ENCODE measurements at regions not wholly inside any gene's neighbourhood (a gene's known extent, or its start where the extent isn't known, plus 50 kb on each side); places are given as distances from the start of the nearest gene placed in this dataset.

DNA sequence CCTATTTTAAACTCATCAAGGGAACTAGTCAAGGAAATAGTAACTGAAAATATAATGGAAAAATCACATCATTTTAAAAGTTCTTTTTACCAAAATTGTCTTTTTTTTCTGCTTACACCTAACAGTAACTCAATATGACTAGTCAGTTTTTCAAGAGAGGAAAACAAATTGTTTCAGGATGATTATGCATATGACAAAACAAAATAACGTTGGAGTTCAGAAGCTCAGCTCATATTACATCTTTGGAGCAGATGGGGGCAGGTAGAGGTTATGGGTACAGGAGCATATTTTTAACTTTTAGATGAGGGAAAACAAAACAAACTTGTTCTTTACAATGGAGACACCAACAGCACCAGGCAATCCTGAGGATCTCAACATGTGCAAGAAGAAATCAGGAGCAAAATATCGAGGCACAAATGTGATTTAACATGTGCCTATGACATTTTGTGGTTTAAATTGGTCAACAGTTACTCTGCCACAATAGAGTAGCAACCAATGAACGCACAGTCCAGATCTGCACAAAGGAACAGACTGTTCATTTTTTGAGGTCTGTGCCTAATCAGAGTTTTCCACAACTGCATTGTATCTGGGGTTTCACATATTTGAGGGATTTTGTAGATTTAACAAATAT is 659.0 kb downstream of the ANXA1 start:
- intact Hi-C loops (cut with DNase I), result no loop called here
- no peak overlapping the region for H3K4me3 ChIP-seq
- DNase-seq, result no peak
- no peaks in the 10 kb centered on the region for H3K4me1 ChIP-seq
- H3K27me3 ChIP-seq, result no peaks in the 10 kb centered on the region
- no peaks in the 10 kb centered on the region for H3K9me3 ChIP-seq
- TF ChIP-seq POLR2A (IDR thresholded peaks at IDR 0.05), result no peak
- TF ChIP-seq, protein P1, sequence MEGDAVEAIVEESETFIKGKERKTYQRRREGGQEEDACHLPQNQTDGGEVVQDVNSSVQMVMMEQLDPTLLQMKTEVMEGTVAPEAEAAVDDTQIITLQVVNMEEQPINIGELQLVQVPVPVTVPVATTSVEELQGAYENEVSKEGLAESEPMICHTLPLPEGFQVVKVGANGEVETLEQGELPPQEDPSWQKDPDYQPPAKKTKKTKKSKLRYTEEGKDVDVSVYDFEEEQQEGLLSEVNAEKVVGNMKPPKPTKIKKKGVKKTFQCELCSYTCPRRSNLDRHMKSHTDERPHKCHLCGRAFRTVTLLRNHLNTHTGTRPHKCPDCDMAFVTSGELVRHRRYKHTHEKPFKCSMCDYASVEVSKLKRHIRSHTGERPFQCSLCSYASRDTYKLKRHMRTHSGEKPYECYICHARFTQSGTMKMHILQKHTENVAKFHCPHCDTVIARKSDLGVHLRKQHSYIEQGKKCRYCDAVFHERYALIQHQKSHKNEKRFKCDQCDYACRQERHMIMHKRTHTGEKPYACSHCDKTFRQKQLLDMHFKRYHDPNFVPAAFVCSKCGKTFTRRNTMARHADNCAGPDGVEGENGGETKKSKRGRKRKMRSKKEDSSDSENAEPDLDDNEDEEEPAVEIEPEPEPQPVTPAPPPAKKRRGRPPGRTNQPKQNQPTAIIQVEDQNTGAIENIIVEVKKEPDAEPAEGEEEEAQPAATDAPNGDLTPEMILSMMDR (IDR thresholded peaks at IDR 0.05), result no peak
- H3K27ac ChIP-seq, result no peak overlapping the region
- no peaks in the 10 kb centered on the region for H3K36me3 ChIP-seq
- 45 to 47% methylated on average over 3 of the region's 3 CpGs for WGBS, 2 donors

DNA sequence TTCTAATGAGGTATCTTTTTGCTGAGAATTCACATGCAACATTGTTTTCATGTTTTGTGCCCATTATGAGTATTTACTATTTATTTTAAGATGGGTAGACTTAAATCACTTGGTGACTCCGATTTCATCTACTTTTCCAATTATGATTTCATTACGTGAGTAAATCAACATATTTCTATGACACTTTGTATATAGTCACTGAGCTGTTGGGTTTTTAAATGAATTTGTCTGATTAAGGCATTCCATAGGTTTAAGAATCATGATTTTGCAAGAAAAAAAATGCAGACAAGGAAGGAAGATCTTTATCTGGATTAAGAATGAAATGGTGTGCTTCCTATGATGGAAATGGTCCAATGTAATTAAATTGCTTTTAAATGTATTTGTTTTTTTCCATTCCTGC is 661.9 kb downstream of the ANXA1 start:
- no peaks in the 10 kb centered on the region for H3K9me3 ChIP-seq
- H3K4me1 ChIP-seq, result no peaks in the 10 kb centered on the region
- no peak for TF ChIP-seq POLR2A (IDR thresholded peaks at IDR 0.05)
- TF ChIP-seq, protein P1 (IDR thresholded peaks at IDR 0.05), result no peak
- H3K27me3 ChIP-seq, result no peaks in the 10 kb centered on the region
- H3K27ac ChIP-seq, result no peak overlapping the region
- no peaks in the 10 kb centered on the region for H3K36me3 ChIP-seq
- no peak overlapping the region for H3K4me3 ChIP-seq
- 54 to 69% methylated on average over 2 of the region's 2 CpGs for WGBS, 2 donors
- intact Hi-C loops (cut with DNase I), result no loop called here
- no peak for DNase-seq

DNA sequence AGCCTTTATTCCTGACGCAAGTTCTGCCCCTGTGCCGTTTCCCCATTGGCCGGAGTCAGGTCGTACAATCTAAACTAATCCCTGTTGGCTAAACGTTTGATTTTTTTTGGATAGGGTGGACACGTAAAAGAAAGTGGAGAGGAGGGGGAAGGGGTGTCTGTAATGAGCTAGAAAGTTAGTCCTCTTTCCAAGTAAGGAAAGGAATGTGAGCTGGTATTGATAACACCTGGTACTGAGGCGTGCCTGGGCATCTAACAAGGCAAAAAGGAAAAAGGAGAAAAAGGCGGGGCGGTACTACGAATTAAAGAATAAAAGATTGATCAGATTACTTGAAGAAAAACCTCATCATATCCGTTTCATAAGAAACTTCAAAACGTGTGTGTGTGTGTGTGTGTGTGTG is 665.2 kb downstream of the ANXA1 start:
- intact Hi-C loops (cut with DNase I), result no loop called here
- TF ChIP-seq, protein P1 (IDR thresholded peaks at IDR 0.05), result no peak
- no peak for TF ChIP-seq POLR2A (IDR thresholded peaks at IDR 0.05)
- DNase-seq, result no peak
- 28 to 46% methylated on average over 9 to 12 of the region's 12 CpGs for WGBS, 2 donors
- H3K4me3 ChIP-seq, result no peak overlapping the region
- H3K4me1 ChIP-seq, result no peaks in the 10 kb centered on the region
- no peaks in the 10 kb centered on the region for H3K27me3 ChIP-seq
- H3K27ac ChIP-seq, result no peak overlapping the region
- H3K9me3 ChIP-seq, result no peaks in the 10 kb centered on the region
- no peaks in the 10 kb centered on the region for H3K36me3 ChIP-seq

DNA sequence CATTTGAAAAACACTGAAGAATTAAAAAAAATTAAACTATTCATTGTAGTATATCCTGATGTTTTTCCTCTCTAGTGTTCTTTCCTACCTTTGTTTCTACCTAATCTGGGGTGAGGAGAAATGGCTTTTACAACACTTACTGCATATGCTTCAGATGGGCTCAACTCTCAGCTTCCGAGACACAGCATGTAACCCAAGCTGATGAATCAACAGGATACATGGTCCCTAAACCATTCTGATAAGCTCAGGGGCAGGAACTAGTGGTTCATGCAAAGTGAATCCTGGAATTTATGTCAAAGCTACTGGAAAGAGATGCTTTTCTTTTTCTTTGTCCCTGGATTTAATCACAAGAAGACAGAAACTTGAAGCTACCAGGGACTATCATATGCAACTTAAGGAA is 672.5 kb upstream of the RORB start:
- TF ChIP-seq, protein P1 (IDR thresholded peaks at IDR 0.05), result no peak
- TF ChIP-seq POLR2A (IDR thresholded peaks at IDR 0.05), result no peak
- H3K27ac ChIP-seq, result no peak overlapping the region
- no peaks in the 10 kb centered on the region for H3K36me3 ChIP-seq
- WGBS, 2 donors, result 64 to 67% methylated on average over 1 of the region's 1 CpG
- no peaks in the 10 kb centered on the region for H3K4me1 ChIP-seq
- intact Hi-C loops (cut with DNase I), result no loop called here
- no peaks in the 10 kb centered on the region for H3K9me3 ChIP-seq
- no peak for DNase-seq
- H3K27me3 ChIP-seq, result no peaks in the 10 kb centered on the region
- no peak overlapping the region for H3K4me3 ChIP-seq

DNA sequence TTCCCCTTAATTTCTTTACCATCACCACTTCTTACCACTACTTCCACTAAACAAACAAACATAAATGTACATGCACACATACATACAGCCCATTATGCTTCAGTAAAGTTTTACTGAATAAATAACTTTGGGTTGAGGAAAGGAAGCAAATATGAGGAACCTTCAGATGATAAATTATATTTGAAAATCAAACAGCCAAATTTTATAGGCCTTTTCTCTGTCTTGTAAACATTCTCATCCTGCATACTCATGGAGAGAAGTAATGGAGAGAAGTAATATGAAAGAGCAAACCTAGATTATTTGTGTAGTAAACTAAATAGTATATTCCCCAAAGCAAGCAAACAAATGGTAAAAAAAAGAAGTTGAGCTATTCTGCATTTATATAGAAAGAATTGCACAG is 658.3 kb upstream of the RORB start:
- TF ChIP-seq POLR2A (IDR thresholded peaks at IDR 0.05), result no peak
- TF ChIP-seq, protein P1 (IDR thresholded peaks at IDR 0.05), result no peak
- Histone ChIP-seq H3K27ac (no peak overlapping the region), H3K9me3 (no peaks in the 10 kb centered on the region), H3K4me3 (no peak overlapping the region), H3K4me1 (no peaks in the 10 kb centered on the region), H3K36me3 (no peaks in the 10 kb centered on the region), H3K27me3 (no peaks in the 10 kb centered on the region)
- no peak for DNase-seq
- intact Hi-C loops (cut with DNase I), result no loop called here
